Transverse colon (tissue), 4 donors: ENCODE measurements at regions not wholly inside any gene's neighbourhood (a gene's known extent, or its start where the extent isn't known, plus 50 kb on each side); places are given as distances from the start of the nearest gene placed in this dataset.
"Not testable (repeated sequence)": the region's sequence is repeated elsewhere in the genome, so short reads cannot be mapped to it uniquely, and the experiment has no call there.

Experiments used
- DNase-seq: peaks from one replicate; pipeline ENCODE4 v3.0.0-alpha.2; 2019
- H3K27ac ChIP-seq, 4 donors: fragments of 200-600 bp; sonication (generic); 2 replicates each; pipeline ENCODE4 v1.5.1; 2016 to 2018; ENCODE audit warnings: inconsistent platforms in 4 of 4
- H3K27me3 ChIP-seq: fragments of 200-600 bp; sonication (generic); 2 replicates; pipeline ENCODE4 v1.5.1; 2017; ENCODE audit warnings: inconsistent platforms
- H3K36me3 ChIP-seq, 4 donors: fragments of 200-600 bp; sonication (generic); 2 replicates each; pipeline ENCODE4 v1.5.1; 2017 to 2019; ENCODE audit warnings: inconsistent platforms in 4 of 4
- H3K4me1 ChIP-seq, 4 donors: fragments of 200-600 bp; sonication (generic); 2 replicates each; pipeline ENCODE4 v1.5.1; 2017 to 2020; ENCODE audit warnings: inconsistent platforms in 4 of 4
- H3K4me3 ChIP-seq, 4 donors: fragments of 200-600 bp; sonication (generic); 1 replicate in 1 of 4; 2 replicates in 3 of 4; pipeline versions ENCODE4 v1.5.1 to v1.6.1; 2017 to 2019; ENCODE audit warnings: inconsistent platforms in 4 of 4
- H3K9me3 ChIP-seq, 2 donors: fragments of 200-600 bp; sonication (generic); 2 replicates each; pipeline ENCODE4 v1.5.1; 2017 to 2019; ENCODE audit warnings: inconsistent platforms in 2 of 2
- EP300 ChIP-seq: sonication (generic); formaldehyde crosslinking; IDR thresholded peaks from one replicate; pipeline ENCODE4 v1.6.1; 2017; ENCODE audit warnings: antibody characterized with exemption, low read depth
- POLR2A ChIP-seq: fragments of 450-650 bp; IDR thresholded peaks from one replicate; pipeline ENCODE4 v1.6.1; 2016; ENCODE audit warnings: antibody characterized with exemption, mild to moderate bottlenecking, moderate library complexity
- POLR2AphosphoS5 ChIP-seq, 3 donors: sonication (generic); formaldehyde crosslinking; IDR thresholded peaks; one replicate each; pipeline ENCODE4 v1.6.1; 2016; ENCODE audit warnings: antibody characterized with exemption in 3 of 3
- WGBS, 2 donors: methylation state at CpG; one replicate each; pipeline ENCODE4 v1.1.5; 2018; ENCODE audit warnings: low coverage in 1 of 2; 5-methylcytosine and 5-hydroxymethylcytosine counted together
- in situ Hi-C, 4 donors: fragments of 200-750 bp; cut with MboI; loops; one replicate each; pipeline versions ENCODE4 v1.15.0 to v1.15.1; 2017; ENCODE audit warnings: low sequenced_read_pairs in 3 of 4, low pct_ligation_motif_present in 1 of 4, low pct_unique_long_range_greater_than_20kb in 1 of 4
- intact Hi-C: fragments of 100-400 bp; cut with DNase I; formaldehyde crosslinking; loops from one replicate; pipeline ENCODE4 v1.15.1; 2023; ENCODE audit warnings: low total_unique reads
- TF ChIP-seq, protein P1 (sequence below), 5 experiments: fragments of 200-600 bp in 3 of 5; fragments of 450-650 bp in 2 of 5; sonication (generic) in 3 of 5; IDR thresholded peaks; 1 replicate in 2 of 5; 2 replicates in 3 of 5; pipeline ENCODE4 v1.5.1; 2016 to 2017; ENCODE audit warnings: antibody characterized with exemption in 5 of 5, inconsistent platforms in 3 of 5, mild to moderate bottlenecking in 2 of 5, moderate library complexity in 1 of 5

DNA sequence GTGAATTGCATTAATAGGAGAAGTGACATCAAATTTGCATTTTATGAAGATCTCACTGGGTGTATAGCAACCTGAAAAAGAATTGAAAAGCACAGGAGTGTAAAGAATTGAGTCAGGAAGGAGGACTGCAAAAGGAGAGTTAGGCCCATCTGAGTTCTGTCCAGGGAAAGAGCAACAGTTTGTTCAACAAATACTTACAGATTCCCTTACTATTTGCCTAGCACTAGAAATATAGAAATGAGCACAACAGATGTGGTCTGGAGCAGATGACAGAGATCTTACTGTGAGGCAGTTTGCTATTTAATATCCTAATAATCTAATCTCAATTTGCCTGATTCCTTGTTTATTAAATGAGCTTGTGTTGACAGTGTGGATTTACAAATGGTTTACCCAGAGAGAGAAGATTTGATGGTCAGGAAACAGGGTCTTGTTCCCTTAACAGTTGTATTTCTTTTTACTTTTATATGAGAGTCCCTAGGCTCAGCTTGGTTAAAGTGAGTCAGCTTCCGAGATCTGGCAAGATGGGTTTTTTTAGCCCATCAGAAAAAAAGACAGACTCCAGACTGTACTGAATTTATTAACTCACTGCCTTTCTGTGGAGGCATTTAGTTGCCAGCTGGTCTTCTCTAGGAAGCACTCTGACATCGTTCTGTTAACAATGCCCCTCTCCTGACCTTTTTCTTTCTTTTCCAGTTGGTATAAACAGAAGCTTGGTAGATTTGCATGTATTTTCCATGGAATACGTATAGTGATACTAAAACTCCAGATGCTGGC lies 229.7 kb downstream of the TTC6 start:
- TF ChIP-seq, protein P1, sequence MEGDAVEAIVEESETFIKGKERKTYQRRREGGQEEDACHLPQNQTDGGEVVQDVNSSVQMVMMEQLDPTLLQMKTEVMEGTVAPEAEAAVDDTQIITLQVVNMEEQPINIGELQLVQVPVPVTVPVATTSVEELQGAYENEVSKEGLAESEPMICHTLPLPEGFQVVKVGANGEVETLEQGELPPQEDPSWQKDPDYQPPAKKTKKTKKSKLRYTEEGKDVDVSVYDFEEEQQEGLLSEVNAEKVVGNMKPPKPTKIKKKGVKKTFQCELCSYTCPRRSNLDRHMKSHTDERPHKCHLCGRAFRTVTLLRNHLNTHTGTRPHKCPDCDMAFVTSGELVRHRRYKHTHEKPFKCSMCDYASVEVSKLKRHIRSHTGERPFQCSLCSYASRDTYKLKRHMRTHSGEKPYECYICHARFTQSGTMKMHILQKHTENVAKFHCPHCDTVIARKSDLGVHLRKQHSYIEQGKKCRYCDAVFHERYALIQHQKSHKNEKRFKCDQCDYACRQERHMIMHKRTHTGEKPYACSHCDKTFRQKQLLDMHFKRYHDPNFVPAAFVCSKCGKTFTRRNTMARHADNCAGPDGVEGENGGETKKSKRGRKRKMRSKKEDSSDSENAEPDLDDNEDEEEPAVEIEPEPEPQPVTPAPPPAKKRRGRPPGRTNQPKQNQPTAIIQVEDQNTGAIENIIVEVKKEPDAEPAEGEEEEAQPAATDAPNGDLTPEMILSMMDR (IDR thresholded peaks at IDR 0.05): no peak
- no peaks in the 10 kb centered on the region for H3K27me3 ChIP-seq
- no peak for DNase-seq
- intact Hi-C loops: no loop called here
- peaks cover 2 to 8% of the 10 kb centered on the region in 2 donors for H3K9me3 ChIP-seq
- no peaks in the 10 kb centered on the region for H3K4me1 ChIP-seq
- H3K36me3 ChIP-seq: no peaks in the 10 kb centered on the region
- H3K27ac ChIP-seq: no peak overlapping the region
- H3K4me3 ChIP-seq: no peak overlapping the region
- 61 to 63% methylated on average over 3 of the region's 3 CpGs for WGBS, 2 donors
- in situ Hi-C loops: no loop called here

DNA sequence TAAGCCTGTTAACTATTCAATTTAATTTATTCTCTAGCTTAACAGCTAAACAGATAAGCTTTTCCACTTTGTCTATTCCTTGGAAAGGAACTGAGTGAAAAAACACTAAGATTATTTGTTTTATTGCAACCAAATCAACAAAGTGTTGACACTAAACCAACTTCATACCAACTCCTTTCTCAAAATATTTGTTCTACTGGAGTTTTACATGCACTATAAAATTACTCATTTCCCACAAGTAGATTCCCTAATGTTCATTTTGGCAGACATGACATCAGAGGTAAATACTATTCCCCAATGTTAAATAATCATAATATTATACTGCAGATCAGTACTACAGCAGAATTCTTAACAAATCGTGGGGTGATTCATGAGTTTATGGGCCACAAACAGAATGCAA lies 231.4 kb downstream of the TTC6 start:
- Histone ChIP-seq H3K4me1 (no peaks in the 10 kb centered on the region), H3K9me3 (peaks cover 6 to 15% of the 10 kb centered on the region in 2 donors), H3K36me3 (no peaks in the 10 kb centered on the region), H3K4me3 (no peak overlapping the region), H3K27ac (no peak overlapping the region), H3K27me3 (no peaks in the 10 kb centered on the region)
- 17 to 37% methylated on average over 1 of the region's 1 CpG for WGBS, 2 donors
- TF ChIP-seq EP300 (no peak), POLR2A (no peak), POLR2AphosphoS5 (IDR thresholded peaks at IDR 0.05) (no peak)
- TF ChIP-seq, protein P1 (IDR thresholded peaks at IDR 0.05): no peak
- in situ Hi-C loops (no loop called here), intact Hi-C loops (no loop called here)
- no peak for DNase-seq

DNA sequence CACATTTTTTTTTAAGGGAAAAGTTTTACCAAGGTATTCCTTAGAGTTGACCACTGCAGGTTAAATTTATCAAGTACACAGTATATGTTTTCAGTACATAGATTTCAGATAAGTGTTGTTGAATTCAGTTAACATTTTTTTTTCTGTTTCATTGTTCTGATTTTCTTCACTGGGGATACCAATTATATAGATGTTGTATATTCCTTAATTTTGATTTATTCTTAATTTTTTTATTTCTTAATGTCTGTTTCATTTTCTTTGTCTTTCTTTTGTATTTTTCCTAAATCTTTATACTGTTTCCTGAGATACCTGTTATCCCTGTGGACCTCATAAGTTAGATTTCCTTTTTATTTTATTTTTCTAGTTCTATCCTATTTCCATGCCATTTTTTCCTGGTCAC lies 234.8 kb downstream of the TTC6 start:
- DNase-seq: no peak
- Histone ChIP-seq H3K4me1 (no peaks in the 10 kb centered on the region), H3K27me3 (no peaks in the 10 kb centered on the region), H3K27ac (no peak overlapping the region), H3K4me3 (no peak overlapping the region), H3K9me3 (peaks cover 21 to 23% of the 10 kb centered on the region in 2 donors), H3K36me3 (no peaks in the 10 kb centered on the region)
- intact Hi-C loops (no loop called here), in situ Hi-C loops (no loop called here)
- TF ChIP-seq POLR2A: no peak
- no peak for TF ChIP-seq EP300

GRCh38 chr14:37834275-37834674 lies 238.8 kb downstream of the TTC6 start:
- H3K27me3 ChIP-seq: no peaks in the 10 kb centered on the region
- WGBS, 2 donors: 57 to 71% methylated on average over 1 of the region's 1 CpG
- H3K4me3 ChIP-seq: no peak overlapping the region
- intact Hi-C loops (no loop called here), in situ Hi-C loops (no loop called here)
- no peak for DNase-seq
- H3K36me3 ChIP-seq: no peaks in the 10 kb centered on the region
- TF ChIP-seq, protein P1 (IDR thresholded peaks at IDR 0.05): no peak
- no peaks in the 10 kb centered on the region for H3K4me1 ChIP-seq
- H3K27ac ChIP-seq: no peak overlapping the region
- H3K9me3 ChIP-seq: peaks cover 21 to 23% of the 10 kb centered on the region in 2 donors

GRCh38 chr14:37838778-37839177 lies 243.3 kb downstream of the TTC6 start:
- in situ Hi-C loops, H3K4me3 ChIP-seq, H3K27me3 ChIP-seq, H3K36me3 ChIP-seq, intact Hi-C loops, H3K27ac ChIP-seq, H3K4me1 ChIP-seq, DNase-seq, H3K9me3 ChIP-seq: not testable (repeated sequence)
- WGBS, 2 donors: 70 to 100% methylated on average over 1 to 5 of the region's 5 CpGs

DNA sequence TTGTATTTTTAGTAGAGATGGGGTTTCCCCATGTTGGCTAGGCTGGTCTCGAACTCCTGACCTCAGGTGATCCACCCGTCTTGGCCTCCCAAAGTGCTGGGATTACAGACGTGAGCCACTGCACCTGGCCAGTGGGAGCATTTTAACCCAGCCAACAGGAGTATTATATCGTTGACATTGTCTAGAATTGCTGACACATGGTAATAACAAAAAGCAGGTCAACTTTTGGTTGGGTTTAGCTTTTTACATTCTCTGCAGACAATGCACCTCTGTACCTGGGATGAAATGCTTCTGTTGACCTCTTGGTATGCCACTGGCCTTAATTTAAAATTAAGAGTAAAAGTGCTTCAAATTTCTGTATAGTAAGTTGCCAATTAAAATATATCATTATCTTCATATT lies 245.6 kb downstream of the TTC6 start:
- H3K27ac ChIP-seq, H3K27me3 ChIP-seq, H3K36me3 ChIP-seq, intact Hi-C loops, in situ Hi-C loops, DNase-seq, H3K4me3 ChIP-seq, H3K9me3 ChIP-seq, H3K4me1 ChIP-seq: not testable (repeated sequence)
- 74 to 80% methylated on average over 1 to 4 of the region's 4 CpGs for WGBS, 2 donors
